DOHH2 (cell line): ENCODE measurements at regions not wholly inside any gene's neighbourhood (a gene's known extent, or its start where the extent isn't known, plus 50 kb on each side); places are given as distances from the start of the nearest gene placed in this dataset.

Experiments used
- CTCF ChIP-seq: fragments of 200-600 bp; sonication (generic); IDR thresholded peaks from one replicate; pipeline ENCODE4 v1.5.1; 2014; ENCODE audit warnings: antibody characterized with exemption, mild to moderate bottlenecking, low read depth, low read length; ENCODE audit not compliant: poor library complexity, severe bottlenecking
- EZH2phosphoT487 ChIP-seq: fragments of 200-600 bp; sonication (generic); IDR thresholded peaks from 2 replicates; pipeline ENCODE4 v1.6.1; 2017; ENCODE audit warnings: borderline replicate concordance, mild to moderate bottlenecking, antibody characterized with exemption, low read length, moderate library complexity, mixed read lengths

GRCh38 chr11:92523611-92524010 lies 299.0 kb downstream of the FAT3 start:
- TF ChIP-seq CTCF (no peak), EZH2phosphoT487 (no peak)
